H9 (cell line): ENCODE measurements at regions not wholly inside any gene's neighbourhood (a gene's known extent, or its start where the extent isn't known, plus 50 kb on each side); places are given as distances from the start of the nearest gene placed in this dataset.
A peak's percentile ranks its signal among the peaks of the same experiment; 100 is the strongest.

Experiments
- DNase-seq: peaks from one replicate; pipeline ENCODE4 v3.0.0-alpha.2; 2017
- H2AFZ ChIP-seq: one replicate; pipeline ENCODE4 v1.6.1; 2013; ENCODE audit warnings: mild to moderate bottlenecking, low read length, control low read depth, moderate library complexity
- H2AK5ac ChIP-seq: 2 replicates; pipeline ENCODE4 v1.6.1; 2013; ENCODE audit warnings: low read length, control low read depth, mixed read lengths; ENCODE audit not compliant: insufficient read length
- H2BK120ac ChIP-seq: one replicate; pipeline ENCODE4 v1.6.1; 2013; ENCODE audit warnings: low read depth, mild to moderate bottlenecking, low read length, control low read depth, inconsistent platforms; ENCODE audit not compliant: poor library complexity, severe bottlenecking
- H2BK12ac ChIP-seq: 2 replicates; pipeline ENCODE4 v1.6.1; 2013; ENCODE audit warnings: low read length, control low read depth, mixed read lengths, low read depth; ENCODE audit not compliant: insufficient read length
- H2BK15ac ChIP-seq: 2 replicates; pipeline ENCODE4 v1.6.1; 2013; ENCODE audit warnings: low read depth, low read length, control low read depth
- H2BK20ac ChIP-seq: one replicate; pipeline ENCODE4 v1.6.1; 2013; ENCODE audit warnings: low read depth, mild to moderate bottlenecking, low read length, control low read depth, inconsistent platforms; ENCODE audit not compliant: poor library complexity, severe bottlenecking
- H2BK5ac ChIP-seq: 2 replicates; pipeline ENCODE4 v1.6.1; 2013; ENCODE audit warnings: low read length, control low read depth, mixed read lengths; ENCODE audit not compliant: insufficient read length
- H3K14ac ChIP-seq: 2 replicates; pipeline ENCODE4 v1.6.1; 2013; ENCODE audit warnings: low read length, control low read depth; ENCODE audit not compliant: insufficient read depth
- H3K18ac ChIP-seq: 2 replicates; pipeline ENCODE4 v1.6.1; 2013; ENCODE audit warnings: low read depth, mild to moderate bottlenecking, mixed read lengths, low read length, control low read depth; ENCODE audit not compliant: insufficient read length
- H3K23ac ChIP-seq: 2 replicates; pipeline ENCODE4 v1.6.1; 2013; ENCODE audit warnings: low read length, control low read depth, mixed read lengths, low read depth; ENCODE audit not compliant: insufficient read length
- H3K23me2 ChIP-seq: 2 replicates; pipeline ENCODE4 v1.6.1; 2013; ENCODE audit warnings: low read depth, mild to moderate bottlenecking, mixed read lengths, low read length, control low read depth; ENCODE audit not compliant: insufficient read length, poor library complexity, severe bottlenecking
- H3K27ac ChIP-seq: 2 replicates; pipeline ENCODE4 v1.5.1; 2013; ENCODE audit warnings: low read length, control low read depth, mixed read lengths, low read depth; ENCODE audit not compliant: insufficient read length
- H3K27me3 ChIP-seq: 2 replicates; pipeline ENCODE4 v1.6.1; 2013; ENCODE audit warnings: low read length, control low read depth, inconsistent platforms; ENCODE audit not compliant: insufficient read depth
- H3K4ac ChIP-seq: 2 replicates; pipeline ENCODE4 v1.6.1; 2013; ENCODE audit warnings: low read depth, mild to moderate bottlenecking, control low read depth, inconsistent platforms, low read length, moderate library complexity
- H3K4me1 ChIP-seq: 2 replicates; pipeline ENCODE4 v1.6.1; 2013; ENCODE audit warnings: low read length, control low read depth, inconsistent platforms; ENCODE audit not compliant: insufficient read depth
- H3K4me2 ChIP-seq: 2 replicates; pipeline ENCODE4 v1.6.1; 2013; ENCODE audit warnings: low read length, control low read depth, mixed read lengths; ENCODE audit not compliant: insufficient read length, insufficient read depth
- H3K56ac ChIP-seq: 2 replicates; pipeline ENCODE4 v1.6.1; 2013; ENCODE audit warnings: low read depth, mild to moderate bottlenecking, mixed read lengths, low read length, control low read depth; ENCODE audit not compliant: insufficient read length
- H3K79me1 ChIP-seq: 2 replicates; pipeline ENCODE4 v1.6.1; 2013; ENCODE audit warnings: low read depth, mild to moderate bottlenecking, moderate library complexity, low read length, control low read depth, inconsistent platforms; ENCODE audit not compliant: insufficient read depth, poor library complexity, severe bottlenecking
- H3K79me2 ChIP-seq: 2 replicates; pipeline ENCODE4 v1.6.1; 2013; ENCODE audit warnings: low read length, control low read depth, inconsistent platforms; ENCODE audit not compliant: insufficient read depth
- H3K9ac ChIP-seq: 2 replicates; pipeline ENCODE4 v1.6.1; 2013; ENCODE audit warnings: low read length, control low read depth, mixed read lengths; ENCODE audit not compliant: insufficient read length; ENCODE audit errors: extremely low read depth
- H3K9me3 ChIP-seq: one replicate; pipeline ENCODE4 v1.6.1; 2013; ENCODE audit warnings: low read depth, low read length, inconsistent platforms; ENCODE audit not compliant: control insufficient read depth
- H3T11ph ChIP-seq: one replicate; pipeline ENCODE4 v1.6.1; 2013; ENCODE audit warnings: mild to moderate bottlenecking, low read length, control low read depth, inconsistent platforms
- H4K20me1 ChIP-seq: one replicate; pipeline ENCODE4 v1.6.1; 2013; ENCODE audit not compliant: control insufficient read depth, insufficient read length, insufficient read depth
- H4K5ac ChIP-seq: 2 replicates; pipeline ENCODE4 v1.6.1; 2013; ENCODE audit warnings: low read depth, mild to moderate bottlenecking, mixed read lengths, low read length, control low read depth; ENCODE audit not compliant: insufficient read length
- H4K8ac ChIP-seq: replicated peaks from 2 replicates; pipeline ENCODE4 v1.6.1; 2013; ENCODE audit warnings: low read length, control low read depth, mixed read lengths, low read depth; ENCODE audit not compliant: insufficient read length
- H4K91ac ChIP-seq: 2 replicates; pipeline ENCODE4 v1.6.1; 2013; ENCODE audit warnings: low read depth, mild to moderate bottlenecking, moderate library complexity, mixed read lengths, low read length, control low read depth; ENCODE audit not compliant: insufficient read length
- H3K27ac Mint-ChIP-seq, 3 experiments: 2 replicates in 2 of 3; 3 replicates in 1 of 3; pipeline ENCODE4 v1.8.0; 2020 to 2021; ENCODE audit warnings: mixed read lengths in 3 of 3, mild to moderate bottlenecking in 1 of 3, moderate library complexity in 1 of 3
- H3K27me3 Mint-ChIP-seq: 2 replicates; pipeline ENCODE4 v1.8.0; 2021; ENCODE audit warnings: low read depth, mild to moderate bottlenecking, moderate library complexity, mixed read lengths
- H3K36me3 Mint-ChIP-seq, 3 experiments: 2 replicates in 2 of 3; 3 replicates in 1 of 3; pipeline ENCODE4 v1.8.0; 2020 to 2021; ENCODE audit warnings: low read depth in 3 of 3, mixed read lengths in 3 of 3; ENCODE audit not compliant: insufficient read depth in 1 of 3
- H3K4me1 Mint-ChIP-seq, 2 experiments: 2 replicates each; pipeline ENCODE4 v1.8.0; 2020; ENCODE audit warnings: mixed read lengths in 2 of 2
- H3K4me3 Mint-ChIP-seq, 2 experiments: 2 replicates in 1 of 2; 3 replicates in 1 of 2; pipeline ENCODE4 v1.8.0; 2020 to 2021; ENCODE audit warnings: mild to moderate bottlenecking in 2 of 2, mixed read lengths in 2 of 2, moderate library complexity in 1 of 2
- H3K9me3 Mint-ChIP-seq, 2 experiments: 2 replicates in 1 of 2; 3 replicates in 1 of 2; pipeline ENCODE4 v1.8.0; 2020; ENCODE audit warnings: mild to moderate bottlenecking in 2 of 2, mixed read lengths in 2 of 2, moderate library complexity in 1 of 2
- CTCF ChIP-seq: fragments of 200-600 bp; sonication (generic); conservative IDR thresholded peaks from 3 replicates; pipeline ENCODE4 v1.8.0; 2021; ENCODE audit warnings: antibody characterized with exemption, mild to moderate bottlenecking
- WGBS: extraction: QIAGEN DNeasy Blood & Tissue Kit; methylation state at CpG from one replicate; pipeline ENCODE4 v1.1.7; 2013; ENCODE audit warnings: missing lambda C conversion rate, low lambda C conversion rate, mixed read lengths; ENCODE audit not compliant: insufficient read length; ENCODE audit errors: extremely low coverage; 5-methylcytosine and 5-hydroxymethylcytosine counted together

GRCh38 chrX:720250-720649 is 89.7 kb downstream of the SHOX start:
- Histone ChIP-seq H3K4ac (no peak overlapping the region), H3K56ac (no peak overlapping the region), H3K4me2 (no peak overlapping the region), H4K5ac (no peak overlapping the region), H3K18ac (no peak overlapping the region), H3K27ac (no peak overlapping the region), H3K27me3 (no peaks in the 10 kb centered on the region), H3K79me1 (no peaks in the 10 kb centered on the region), H2BK15ac (no peak overlapping the region), H4K8ac (no peak overlapping the region), H3K79me2 (no peaks in the 10 kb centered on the region), H3K4me1 (no peaks in the 10 kb centered on the region), H2AFZ (no peak overlapping the region), H2BK5ac (no peak overlapping the region), H3K9me3 (no peaks in the 10 kb centered on the region), H4K91ac (no peak overlapping the region), H3K23me2 (no peaks in the 10 kb centered on the region), H3K23ac (no peak overlapping the region), H2BK12ac (no peak overlapping the region), H3K9ac (no peak overlapping the region), H4K20me1 (no peaks in the 10 kb centered on the region), H2BK120ac (no peak overlapping the region), H2BK20ac (no peak overlapping the region), H3K14ac (no peak overlapping the region), H3T11ph (no peak overlapping the region), H2AK5ac (no peak overlapping the region)
- H3K27ac Mint-ChIP-seq = peak overlapping the region in 1 of 3 experiments; percentile 41; a peak in 2 of 7 replicates
- H3K4me3 Mint-ChIP-seq = no peak overlapping the region
- peaks cover 6% of the 10 kb centered on the region for H3K27me3 Mint-ChIP-seq
- DNase-seq = no peak
- H3K4me1 Mint-ChIP-seq = no peaks in the 10 kb centered on the region; a peak in 1 of 4 replicates
- peaks cover 4 to 29% (median 4%) of the 10 kb centered on the region in 3 experiments; a peak in 5 of 7 replicates for H3K36me3 Mint-ChIP-seq
- no peak for TF ChIP-seq CTCF
- H3K9me3 Mint-ChIP-seq = peaks cover 21 to 29% of the 10 kb centered on the region in 2 experiments
- WGBS = no CpG with 5 or more reads among the region's 5 CpGs
